Body of pancreas (tissue), 4 donors: ENCODE measurements at regions not wholly inside any gene's neighbourhood (a gene's known extent, or its start where the extent isn't known, plus 50 kb on each side); places are given as distances from the start of the nearest gene placed in this dataset.

Experiments used
- CTCF ChIP-seq, 7 experiments: fragments of 450-650 bp in 4 of 7; fragments of 200-600 bp in 3 of 7; sonication (generic) in 3 of 7; IDR thresholded peaks; one replicate each; pipeline ENCODE4 v1.5.1; 2016 to 2019; ENCODE audit warnings: antibody characterized with exemption in 7 of 7
- POLR2A ChIP-seq, 3 donors: fragments of 450-650 bp; IDR thresholded peaks; one replicate each; pipeline ENCODE4 v1.6.1; 2016; ENCODE audit warnings: antibody characterized with exemption in 3 of 3, mild to moderate bottlenecking in 2 of 3

- TF ChIP-seq CTCF (IDR thresholded peaks at IDR 0.05) (no peak), POLR2A (IDR thresholded peaks at IDR 0.05) (no peak)
These were observed 621.7 kb downstream of the TMEM182 start for GRCh38 chr2:103383541-103383940.
